IMR-90 (cell line): ENCODE measurements at regions not wholly inside any gene's neighbourhood (a gene's known extent, or its start where the extent isn't known, plus 50 kb on each side); places are given as distances from the start of the nearest gene placed in this dataset.

ENCODE experiments used
- CTCF ChIP-seq: conservative IDR thresholded peaks from 2 replicates; pipeline ENCODE4 v1.5.1; 2012; ENCODE audit warnings: mild to moderate bottlenecking, low read depth, low read length, improper control_type of control experiment
- RFX5 ChIP-seq: IDR thresholded peaks from 2 replicates; pipeline ENCODE4 v1.8.0; 2012; ENCODE audit warnings: low read depth, mild to moderate bottlenecking, low read length, moderate library complexity

- no peak for TF ChIP-seq CTCF
- no peak for TF ChIP-seq RFX5
These were observed 218.3 kb upstream of the DTNBP1 start for GRCh38 chr6:15881150-15881549.
